ENCODE measurements at regions not wholly inside any gene's neighbourhood (a gene's known extent, or its start where the extent isn't known, plus 50 kb on each side); places are given as distances from the start of the nearest gene placed in this dataset.

- TF ChIP-seq POLR2A (IDR thresholded peaks at IDR 0.05; ENCODE audit: low read depth, low read length) (no peak), TAF1 (IDR thresholded peaks at IDR 0.05; ENCODE audit: borderline replicate concordance, low read depth, low read length) (no peak), POLR2AphosphoS5 (IDR thresholded peaks at IDR 0.05; ENCODE audit: low read depth, low read length) (no peak)
- FAIRE-seq (no peak), DNase-seq (ENCODE audit: insufficient read length) (no peak)
Observed at GRCh38 chr9:99282406-99282805, 60.3 kb downstream of the SEC61B start.

GRCh38 chr9:99285965-99286364 lies 63.9 kb downstream of the SEC61B start:
- DNase-seq (ENCODE audit: insufficient read length), result no peak
- no peak for FAIRE-seq
- TF ChIP-seq TAF1 (IDR thresholded peaks at IDR 0.05; ENCODE audit: borderline replicate concordance, low read depth, low read length) (no peak), POLR2AphosphoS5 (IDR thresholded peaks at IDR 0.05; ENCODE audit: low read depth, low read length) (no peak), POLR2A (IDR thresholded peaks at IDR 0.05; ENCODE audit: low read depth, low read length) (no peak)

- DNase-seq (ENCODE audit: insufficient read length) (no peak), FAIRE-seq (no peak)
- no peak for TF ChIP-seq POLR2A (IDR thresholded peaks at IDR 0.05; ENCODE audit: low read depth, low read length)
- TF ChIP-seq TAF1 (IDR thresholded peaks at IDR 0.05; ENCODE audit: borderline replicate concordance, low read depth, low read length), result no peak
- TF ChIP-seq POLR2AphosphoS5 (IDR thresholded peaks at IDR 0.05; ENCODE audit: low read depth, low read length), result no peak
Observed at GRCh38 chr9:99286536-99286935, 64.5 kb downstream of the SEC61B start.

GRCh38 chr9:99287641-99288040 lies 65.6 kb downstream of the SEC61B start:
- TF ChIP-seq POLR2AphosphoS5 (IDR thresholded peaks at IDR 0.05; ENCODE audit: low read depth, low read length), result no peak
- TF ChIP-seq TAF1 (IDR thresholded peaks at IDR 0.05; ENCODE audit: borderline replicate concordance, low read depth, low read length), result no peak
- TF ChIP-seq POLR2A (IDR thresholded peaks at IDR 0.05; ENCODE audit: low read depth, low read length), result no peak
- DNase-seq (ENCODE audit: insufficient read length), result no peak
- peak; percentile 21 for FAIRE-seq

- FAIRE-seq, result no peak
Observed at GRCh38 chr9:99288830-99289229, 66.7 kb downstream of the SEC61B start.

GRCh38 chr9:99294850-99295461 lies 72.9 kb downstream of the SEC61B start:
- FAIRE-seq, result no peak
- DNase-seq (ENCODE audit: insufficient read length), result no peak
- TF ChIP-seq TAF1 (IDR thresholded peaks at IDR 0.05; ENCODE audit: borderline replicate concordance, low read depth, low read length), result no peak
- TF ChIP-seq POLR2A (IDR thresholded peaks at IDR 0.05; ENCODE audit: low read depth, low read length), result no peak
- no peak for TF ChIP-seq POLR2AphosphoS5 (IDR thresholded peaks at IDR 0.05; ENCODE audit: low read depth, low read length)

More at GRCh38 chr9:99288830-99289229, 66.7 kb downstream of the SEC61B start:
- no peak for DNase-seq (ENCODE audit: insufficient read length)
- TF ChIP-seq TAF1 (IDR thresholded peaks at IDR 0.05; ENCODE audit: borderline replicate concordance, low read depth, low read length), result no peak
- no peak for TF ChIP-seq POLR2AphosphoS5 (IDR thresholded peaks at IDR 0.05; ENCODE audit: low read depth, low read length)
- TF ChIP-seq POLR2A (IDR thresholded peaks at IDR 0.05; ENCODE audit: low read depth, low read length), result no peak

- FAIRE-seq (no peak), DNase-seq (ENCODE audit: insufficient read length) (no peak)
- TF ChIP-seq POLR2A (IDR thresholded peaks at IDR 0.05; ENCODE audit: low read depth, low read length) (no peak), POLR2AphosphoS5 (IDR thresholded peaks at IDR 0.05; ENCODE audit: low read depth, low read length) (no peak), TAF1 (IDR thresholded peaks at IDR 0.05; ENCODE audit: borderline replicate concordance, low read depth, low read length) (no peak)
Observed at GRCh38 chr9:99296291-99296951, 74.3 kb downstream of the SEC61B start.

- FAIRE-seq, result no peak
- TF ChIP-seq TAF1 (IDR thresholded peaks at IDR 0.05; ENCODE audit: borderline replicate concordance, low read depth, low read length) (no peak), POLR2AphosphoS5 (IDR thresholded peaks at IDR 0.05; ENCODE audit: low read depth, low read length) (no peak), POLR2A (IDR thresholded peaks at IDR 0.05; ENCODE audit: low read depth, low read length) (no peak)
- DNase-seq (ENCODE audit: insufficient read length), result no peak
Observed at GRCh38 chr9:99298614-99299013, 76.5 kb downstream of the SEC61B start.

GRCh38 chr9:99299211-99300102 lies 77.4 kb downstream of the SEC61B start:
- TF ChIP-seq POLR2A (IDR thresholded peaks at IDR 0.05; ENCODE audit: low read depth, low read length), result no peak
- no peak for TF ChIP-seq TAF1 (IDR thresholded peaks at IDR 0.05; ENCODE audit: borderline replicate concordance, low read depth, low read length)
- no peak for TF ChIP-seq POLR2AphosphoS5 (IDR thresholded peaks at IDR 0.05; ENCODE audit: low read depth, low read length)
- DNase-seq (ENCODE audit: insufficient read length) (no peak), FAIRE-seq (peak; percentile 76)

GRCh38 chr9:99300103-99300439 lies 78.0 kb downstream of the SEC61B start:
- TF ChIP-seq POLR2A (IDR thresholded peaks at IDR 0.05; ENCODE audit: low read depth, low read length), result no peak
- TF ChIP-seq POLR2AphosphoS5 (IDR thresholded peaks at IDR 0.05; ENCODE audit: low read depth, low read length), result no peak
- no peak for TF ChIP-seq TAF1 (IDR thresholded peaks at IDR 0.05; ENCODE audit: borderline replicate concordance, low read depth, low read length)
- no peak for FAIRE-seq
- DNase-seq (ENCODE audit: insufficient read length), result no peak

GRCh38 chr9:99300603-99301002 lies 78.5 kb downstream of the SEC61B start:
- no peak for TF ChIP-seq POLR2A (IDR thresholded peaks at IDR 0.05; ENCODE audit: low read depth, low read length)
- TF ChIP-seq POLR2AphosphoS5 (IDR thresholded peaks at IDR 0.05; ENCODE audit: low read depth, low read length), result no peak
- TF ChIP-seq TAF1 (IDR thresholded peaks at IDR 0.05; ENCODE audit: borderline replicate concordance, low read depth, low read length), result no peak
- DNase-seq (ENCODE audit: insufficient read length), result no peak
- no peak for FAIRE-seq
